ENCODE measurements at regions not wholly inside any gene's neighbourhood (a gene's known extent, or its start where the extent isn't known, plus 50 kb on each side); places are given as distances from the start of the nearest gene placed in this dataset.

GRCh38 chr7:86930554-86931307, 128.7 kb downstream of the ELAPOR2 start:
- no peaks in the 10 kb centered on the region for H3K79me2 ChIP-seq (ENCODE audit: insufficient read depth, low read length)
- H3K9me2 ChIP-seq (replicated peaks; ENCODE audit: insufficient read depth, low read length): no peaks in the 10 kb centered on the region
- no peaks in the 10 kb centered on the region for H3K36me3 ChIP-seq (ENCODE audit: low read length)
- TF ChIP-seq CTCF (IDR thresholded peaks at IDR 0.05; ENCODE audit: insufficient read depth, low read length, poor library complexity, severe bottlenecking): no peak
- no peak for TF ChIP-seq EZH2phosphoT487 (conservative IDR thresholded peaks at IDR 0.05; ENCODE audit: low read length)
- H3F3A ChIP-seq (ENCODE audit: insufficient read depth): 0 out of 2 replicates have a peak, but pooled peaks cover 6% of the 10 kb centered on the region
- no peaks in the 10 kb centered on the region for H3K27me3 ChIP-seq (ENCODE audit: low read length)
- H3K4me3 ChIP-seq (ENCODE audit: insufficient read depth, low read length, poor library complexity, severe bottlenecking): no peak overlapping the region
- no peak overlapping the region for H3K9ac ChIP-seq (ENCODE audit: low read length)
- H3K9me3 ChIP-seq (ENCODE audit: insufficient read depth, low read length): no peaks in the 10 kb centered on the region
- no peak overlapping the region for H2AFZ ChIP-seq (ENCODE audit: low read depth, low read length, severe bottlenecking)
- no peak overlapping the region for H3K4me2 ChIP-seq (ENCODE audit: low read depth, low read length, poor library complexity, severe bottlenecking)
- no peaks in the 10 kb centered on the region for H4K20me1 ChIP-seq (ENCODE audit: low read depth, low read length)
- no peak overlapping the region for H3K27ac ChIP-seq (ENCODE audit: low read depth, low read length)

- 0 out of 2 replicates have a peak, but pooled peaks cover 6% of the 10 kb centered on the region for H3K36me3 ChIP-seq (ENCODE audit: low read length)
- H3K27ac ChIP-seq (ENCODE audit: low read depth, low read length): no peak overlapping the region
- no peaks in the 10 kb centered on the region for H3K27me3 ChIP-seq (ENCODE audit: low read length)
- no peak overlapping the region for H2AFZ ChIP-seq (ENCODE audit: low read depth, low read length, severe bottlenecking)
- no peaks in the 10 kb centered on the region for H3K9me3 ChIP-seq (ENCODE audit: insufficient read depth, low read length)
- H3K9me2 ChIP-seq (replicated peaks; ENCODE audit: insufficient read depth, low read length): no peaks in the 10 kb centered on the region
- no peak overlapping the region for H3K9ac ChIP-seq (ENCODE audit: low read length)
- no peak overlapping the region for H3K4me3 ChIP-seq (ENCODE audit: insufficient read depth, low read length, poor library complexity, severe bottlenecking)
- H3K4me2 ChIP-seq (ENCODE audit: low read depth, low read length, poor library complexity, severe bottlenecking): no peak overlapping the region
- 0 out of 2 replicates have a peak, but pooled peaks cover 6% of the 10 kb centered on the region for H3F3A ChIP-seq (ENCODE audit: insufficient read depth)
- H4K20me1 ChIP-seq (ENCODE audit: low read depth, low read length): no peaks in the 10 kb centered on the region
- TF ChIP-seq CTCF (IDR thresholded peaks at IDR 0.05; ENCODE audit: insufficient read depth, low read length, poor library complexity, severe bottlenecking) (no peak), EZH2phosphoT487 (conservative IDR thresholded peaks at IDR 0.05; ENCODE audit: low read length) (no peak)
- H3K79me2 ChIP-seq (ENCODE audit: insufficient read depth, low read length): no peaks in the 10 kb centered on the region
These were observed 130.0 kb downstream of the ELAPOR2 start for GRCh38 chr7:86929293-86930109.

DNA sequence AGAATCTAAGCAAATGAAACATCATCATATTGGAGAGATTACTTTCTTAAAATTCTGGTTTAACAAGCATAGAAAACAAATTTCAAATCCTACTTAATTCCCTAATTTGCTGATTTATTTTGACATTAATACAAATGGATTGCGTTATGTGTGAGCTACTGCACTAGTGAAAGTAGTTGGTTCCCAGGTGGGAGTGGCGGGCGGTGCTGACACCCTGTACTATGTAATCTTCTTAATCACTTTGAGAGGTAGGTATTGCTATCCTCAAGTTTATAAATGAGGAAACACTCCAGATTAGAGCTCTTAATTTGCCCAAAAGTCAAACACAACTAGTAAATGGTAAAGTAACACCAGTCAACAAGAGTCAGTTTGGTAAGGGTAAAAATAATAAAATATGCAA, 131.1 kb downstream of the ELAPOR2 start:
- no peaks in the 10 kb centered on the region for H3K9me2 ChIP-seq (replicated peaks; ENCODE audit: insufficient read depth, low read length)
- H3K4me3 ChIP-seq (ENCODE audit: insufficient read depth, low read length, poor library complexity, severe bottlenecking): no peak overlapping the region
- H3K79me2 ChIP-seq (ENCODE audit: insufficient read depth, low read length): no peaks in the 10 kb centered on the region
- H3K9me3 ChIP-seq (ENCODE audit: insufficient read depth, low read length): no peaks in the 10 kb centered on the region
- no peak overlapping the region for H3K27ac ChIP-seq (ENCODE audit: low read depth, low read length)
- H4K20me1 ChIP-seq (ENCODE audit: low read depth, low read length): no peaks in the 10 kb centered on the region
- TF ChIP-seq EZH2phosphoT487 (conservative IDR thresholded peaks at IDR 0.05; ENCODE audit: low read length) (no peak), CTCF (IDR thresholded peaks at IDR 0.05; ENCODE audit: insufficient read depth, low read length, poor library complexity, severe bottlenecking) (no peak)
- H3K9ac ChIP-seq (ENCODE audit: low read length): no peak overlapping the region
- H3K36me3 ChIP-seq (ENCODE audit: low read length): 0 out of 2 replicates have a peak, but pooled peaks cover 7% of the 10 kb centered on the region
- no peaks in the 10 kb centered on the region for H3K27me3 ChIP-seq (ENCODE audit: low read length)
- H2AFZ ChIP-seq (ENCODE audit: low read depth, low read length, severe bottlenecking): no peak overlapping the region
- H3F3A ChIP-seq (ENCODE audit: insufficient read depth): 0 out of 2 replicates have a peak, but pooled peaks cover 6% of the 10 kb centered on the region
- H3K4me2 ChIP-seq (ENCODE audit: low read depth, low read length, poor library complexity, severe bottlenecking): no peak overlapping the region
